ENCODE measurements at regions not wholly inside any gene's neighbourhood (a gene's known extent, or its start where the extent isn't known, plus 50 kb on each side); places are given as distances from the start of the nearest gene placed in this dataset.
A peak's percentile ranks its signal among the peaks of the same experiment; 100 is the strongest.
"Not testable (repeated sequence)": the region's sequence is repeated elsewhere in the genome, so short reads cannot be mapped to it uniquely, and the experiment has no call there.

DNA sequence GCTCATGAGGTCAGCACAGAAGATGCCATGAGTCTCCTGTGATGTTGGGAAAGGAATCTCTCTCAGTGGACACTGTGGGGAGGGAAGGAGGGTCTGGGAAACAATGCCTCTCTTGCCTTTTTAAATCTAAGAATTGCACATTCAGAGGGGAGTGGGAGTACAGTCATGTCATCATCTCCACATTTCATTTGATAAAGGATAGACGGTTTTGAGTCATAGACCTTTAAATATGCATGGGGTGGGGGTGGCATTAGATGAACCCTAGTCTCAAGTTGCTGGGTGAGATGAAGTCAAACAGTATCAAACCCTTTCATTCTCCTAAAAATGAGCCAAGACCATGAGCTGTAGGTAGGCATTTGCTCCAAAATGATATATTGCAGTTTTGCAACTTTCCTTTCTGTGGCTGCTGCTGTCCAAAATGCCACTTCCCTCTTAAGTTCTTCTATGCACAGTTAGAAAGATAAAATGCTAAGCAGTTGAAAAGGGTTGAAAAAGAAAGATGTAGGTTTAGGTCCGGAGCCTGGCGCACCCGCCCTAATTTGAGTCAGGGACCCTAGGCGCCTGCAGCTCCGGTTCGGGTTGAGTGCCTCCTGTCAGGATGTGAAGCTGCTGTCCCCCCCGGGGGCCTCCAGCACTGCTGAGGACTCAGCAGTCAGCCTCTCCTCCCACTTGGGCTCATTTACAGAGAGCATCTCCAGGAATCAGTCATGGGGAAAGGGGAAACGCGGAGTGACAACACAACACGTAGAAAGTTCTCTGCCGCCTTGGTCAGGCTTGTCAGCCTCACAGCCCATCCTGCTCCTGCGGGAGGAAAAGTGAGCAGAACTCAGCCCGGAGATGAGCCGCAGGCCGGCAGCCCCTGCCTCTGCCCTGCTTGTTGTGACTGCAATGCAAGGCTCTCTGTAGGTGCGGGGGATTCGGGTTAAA, 479.3 kb upstream of the RUNX1 start:
- DNase-seq (ENCODE audit: low read depth) = no peak

DNA sequence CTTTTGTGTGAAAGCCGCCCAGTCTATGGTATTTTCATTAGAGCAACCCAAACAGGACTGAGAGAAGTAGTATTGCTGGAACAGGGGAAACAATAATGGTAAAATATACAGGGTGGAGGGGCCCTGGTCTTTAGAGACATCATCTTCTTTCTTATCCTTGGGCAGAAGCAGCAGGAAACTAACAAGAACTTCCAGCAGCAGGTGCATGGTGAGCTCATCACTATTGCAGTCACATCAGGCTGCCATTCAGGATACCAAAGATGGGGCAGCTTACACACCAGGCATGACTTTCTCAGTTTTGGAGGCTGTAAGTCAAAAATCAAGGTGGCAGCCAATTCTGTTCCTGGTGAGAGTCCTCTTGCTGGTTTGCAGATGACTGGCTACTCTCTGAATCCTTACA, 478.3 kb upstream of the RUNX1 start:
- DNase-seq (ENCODE audit: low read depth) = no peak

- no peak for DNase-seq (ENCODE audit: low read depth)
Observed at GRCh38 chr21:35525443-35525842, 476.3 kb upstream of the RUNX1 start.

DNA sequence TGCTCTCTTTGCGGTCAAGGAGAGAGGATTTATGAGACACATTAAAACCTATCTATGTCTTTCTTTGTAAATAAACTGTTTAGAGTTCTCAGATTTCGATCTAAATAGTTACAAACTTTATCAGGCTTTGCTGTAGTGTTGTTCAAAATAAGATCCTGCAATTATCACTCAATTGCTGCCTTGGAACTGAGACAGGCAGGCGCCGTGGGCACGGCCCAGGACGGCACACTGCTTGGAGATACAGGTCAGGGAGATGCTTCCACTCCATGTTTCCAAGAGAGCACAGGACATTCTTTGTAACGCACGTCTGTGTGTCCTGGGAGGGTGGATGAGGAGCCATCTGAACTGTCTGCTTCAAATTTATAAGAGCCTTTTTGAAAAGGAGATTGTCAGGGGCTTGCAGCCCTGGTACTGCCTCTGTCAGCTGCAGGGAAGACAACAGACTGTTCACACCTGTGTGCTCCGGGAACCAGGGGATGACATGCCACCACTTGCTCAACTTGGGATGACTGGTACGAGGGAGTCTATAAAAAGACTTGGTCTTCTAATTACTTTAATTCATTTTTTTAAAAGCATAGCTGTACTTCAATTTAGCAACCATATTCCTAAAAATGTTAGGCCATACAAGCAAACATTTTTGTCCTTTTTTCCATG, 472.9 kb upstream of the RUNX1 start:
- no peak for DNase-seq (ENCODE audit: low read depth)

DNA sequence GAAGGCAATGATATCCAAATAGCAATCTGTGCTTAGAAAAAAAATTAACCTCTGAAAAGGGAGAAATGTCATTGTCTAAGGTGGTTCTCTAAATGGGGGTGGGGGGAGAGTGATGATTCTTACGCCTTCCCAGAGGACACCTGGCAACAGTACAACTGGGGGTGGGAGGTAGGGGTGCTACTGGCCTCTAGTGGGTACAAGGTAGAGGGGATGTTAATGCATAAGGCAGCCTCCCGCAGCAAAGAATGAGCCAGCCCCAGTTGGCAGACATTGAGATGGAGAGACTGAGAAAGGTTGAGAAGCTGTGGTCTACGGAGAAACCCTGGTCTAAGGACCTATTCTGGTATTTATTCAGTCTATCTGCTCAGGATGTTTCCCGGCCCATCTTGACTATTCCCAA, 472.2 kb upstream of the RUNX1 start:
- no peak for DNase-seq (ENCODE audit: low read depth)

DNA sequence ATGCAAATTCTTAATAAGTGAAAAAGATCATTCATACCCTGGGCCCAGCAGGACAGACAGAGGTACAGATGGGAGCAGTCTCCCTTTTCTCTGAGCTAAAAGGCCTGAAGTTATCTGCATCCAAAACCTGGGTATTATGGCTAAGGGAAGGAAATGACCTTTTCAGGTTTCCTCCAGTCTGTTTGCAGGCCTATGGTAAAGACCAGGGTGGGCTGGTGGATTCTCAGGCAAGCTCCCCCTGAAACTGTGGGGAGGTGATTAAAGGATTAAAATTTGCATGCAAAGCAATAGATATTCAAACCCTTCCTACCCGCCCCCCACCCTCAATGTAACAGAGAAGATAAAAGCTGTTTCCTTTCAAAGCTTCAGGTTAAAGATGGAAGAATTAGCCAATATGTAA, 471.8 kb upstream of the RUNX1 start:
- no peak for DNase-seq (ENCODE audit: low read depth)

- no peak for DNase-seq (ENCODE audit: low read depth)
Observed at GRCh38 chr21:35520302-35520701, 471.2 kb upstream of the RUNX1 start.

GRCh38 chr21:35517865-35518264, 468.8 kb upstream of the RUNX1 start:
- no peak for DNase-seq (ENCODE audit: low read depth)

DNA sequence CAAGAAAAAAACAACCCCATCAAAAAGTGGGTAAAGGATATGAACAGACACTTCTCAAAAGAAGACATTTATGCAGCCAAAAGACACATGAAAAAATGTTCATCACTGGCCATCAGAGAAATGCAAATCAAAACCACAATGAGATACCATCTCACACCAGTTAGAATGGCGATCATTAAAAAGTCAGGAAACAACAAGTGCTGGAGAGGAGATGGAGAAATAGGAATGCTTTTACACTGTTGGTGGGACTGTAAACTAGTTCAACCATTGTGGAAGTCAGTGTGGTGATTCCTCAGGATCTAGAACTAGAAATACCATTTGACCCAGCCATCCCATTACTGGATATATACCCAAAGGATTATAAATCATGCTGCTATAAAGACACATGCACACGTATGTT, 467.2 kb upstream of the RUNX1 start:
- not testable (repeated sequence) for DNase-seq (ENCODE audit: low read depth)

DNA sequence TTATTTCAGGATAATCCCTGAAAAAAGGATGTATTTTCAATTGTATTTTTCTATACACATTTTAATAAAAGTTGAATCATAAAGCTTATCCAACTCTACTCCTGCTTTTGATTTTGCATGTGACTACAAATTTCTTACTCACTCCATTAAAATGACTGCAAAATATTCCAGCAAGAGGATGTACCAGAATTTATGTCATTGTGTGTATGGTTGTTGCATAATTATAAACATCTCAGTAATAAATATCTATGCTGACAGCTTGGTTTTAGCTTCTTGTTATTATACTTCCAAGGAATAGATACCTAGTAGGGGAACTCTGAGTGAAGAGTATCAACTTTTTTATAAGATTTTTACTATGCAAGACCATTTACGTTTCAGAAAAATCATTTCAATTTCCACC, 463.2 kb upstream of the RUNX1 start:
- no peak for DNase-seq (ENCODE audit: low read depth)

DNA sequence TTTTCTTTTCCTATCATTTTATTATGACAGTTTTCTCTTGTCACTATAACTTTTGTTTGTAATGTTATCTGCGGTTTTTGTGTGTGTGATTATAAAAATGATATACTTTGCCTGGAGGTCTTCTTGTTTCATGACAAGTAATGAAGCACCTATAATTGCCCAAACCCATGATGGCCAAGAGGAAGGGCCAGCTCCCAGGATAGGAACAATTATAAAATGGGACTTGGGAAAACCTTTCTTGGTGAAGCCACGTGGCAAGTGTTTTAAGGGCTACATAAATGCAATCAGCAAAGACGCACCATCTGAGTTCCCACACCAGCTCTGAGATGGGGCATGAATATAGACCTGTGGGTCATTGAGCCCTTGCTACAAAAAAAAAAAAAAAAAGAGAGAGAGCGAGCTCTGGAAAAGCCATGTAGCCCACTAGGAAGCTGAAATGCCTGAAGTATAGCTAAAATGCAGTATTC, 462.6 kb upstream of the RUNX1 start:
- no peak for DNase-seq (ENCODE audit: low read depth)

GRCh38 chr21:35510957-35511695, 462.0 kb upstream of the RUNX1 start:
- DNase-seq (ENCODE audit: low read depth) = no peak

GRCh38 chr21:35510294-35510693, 461.2 kb upstream of the RUNX1 start:
- no peak for DNase-seq (ENCODE audit: low read depth)

DNA sequence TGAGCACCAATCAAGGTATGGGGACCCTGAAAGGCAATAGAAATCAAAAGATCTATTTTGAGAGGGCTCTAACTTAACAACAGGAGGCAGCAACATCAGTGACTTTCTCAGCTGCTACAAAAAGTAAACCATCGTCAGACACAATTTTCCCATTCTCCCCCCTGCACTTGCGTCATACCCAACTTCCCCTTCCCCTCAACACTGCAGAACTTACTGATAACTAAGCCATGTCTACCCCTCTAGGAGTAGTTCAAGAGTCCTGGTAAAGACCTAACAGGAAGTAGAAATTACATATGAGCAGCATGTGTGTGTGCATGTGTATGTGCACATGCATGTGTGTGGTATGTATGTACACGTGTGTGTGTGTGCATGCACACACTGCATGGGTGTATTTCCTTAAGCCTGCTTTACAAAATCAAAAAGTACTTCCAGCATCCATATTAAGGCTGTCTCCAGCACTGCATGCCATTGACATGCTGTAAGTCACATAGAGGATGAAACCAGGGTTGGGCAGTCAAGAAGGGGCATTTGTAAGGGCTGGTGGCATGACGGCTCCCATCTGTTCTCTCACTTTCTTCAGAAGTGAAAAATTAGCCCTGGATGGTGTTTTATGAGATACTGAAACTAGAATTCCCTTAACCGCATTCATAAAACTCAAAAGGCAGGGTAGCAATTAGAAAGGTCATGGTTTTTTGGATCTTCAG, 460.1 kb upstream of the RUNX1 start:
- no peak for DNase-seq (ENCODE audit: low read depth)

GRCh38 chr21:35508139-35508888, 459.2 kb upstream of the RUNX1 start:
- peak; percentile 53 for DNase-seq (ENCODE audit: low read depth)

- no peak for DNase-seq (ENCODE audit: low read depth)
Observed at GRCh38 chr21:35507181-35507759, 458.2 kb upstream of the RUNX1 start.

DNA sequence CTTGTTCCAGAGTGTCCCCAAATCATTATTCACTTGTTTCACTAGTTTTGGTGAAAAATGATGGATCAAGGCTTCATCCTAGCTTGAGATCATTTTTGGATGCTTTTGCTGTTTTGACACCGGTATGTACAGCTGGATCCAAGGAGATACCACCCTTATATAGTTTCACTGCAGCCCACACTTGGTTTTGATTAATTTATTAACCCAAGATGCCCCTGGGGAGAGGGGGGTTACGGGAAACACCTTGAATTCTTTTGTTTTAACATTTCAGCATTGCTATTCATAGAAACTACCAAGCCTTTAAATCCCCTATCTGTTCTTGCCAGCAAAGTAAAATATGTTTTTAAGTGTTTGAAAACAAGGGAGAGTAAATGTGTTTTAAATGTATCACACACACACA, 457.7 kb upstream of the RUNX1 start:
- no peak for DNase-seq (ENCODE audit: low read depth)

- DNase-seq (ENCODE audit: low read depth) = no peak
Observed at GRCh38 chr21:35506352-35506751, 457.2 kb upstream of the RUNX1 start.

- DNase-seq (ENCODE audit: low read depth) = no peak
Observed at GRCh38 chr21:35504951-35505466, 455.9 kb upstream of the RUNX1 start.

GRCh38 chr21:35504277-35504676, 455.2 kb upstream of the RUNX1 start:
- no peak for DNase-seq (ENCODE audit: low read depth)

GRCh38 chr21:35503671-35504070, 454.6 kb upstream of the RUNX1 start:
- DNase-seq (ENCODE audit: low read depth) = no peak

All from fibroblast of the conjunctiva (primary cell).